NOMO-1 (cell line): ENCODE measurements at regions not wholly inside any gene's neighbourhood (a gene's known extent, or its start where the extent isn't known, plus 50 kb on each side); places are given as distances from the start of the nearest gene placed in this dataset.
"Not testable (repeated sequence)": the region's sequence is repeated elsewhere in the genome, so short reads cannot be mapped to it uniquely, and the experiment has no call there.

ENCODE experiments used
- DNase-seq, 2 experiments: peaks; one replicate each; lab custom pipeline; 2025; ENCODE audit not compliant: unreplicated experiment in 2 of 2; lab: John Stamatoyannopoulos, UW

DNA sequence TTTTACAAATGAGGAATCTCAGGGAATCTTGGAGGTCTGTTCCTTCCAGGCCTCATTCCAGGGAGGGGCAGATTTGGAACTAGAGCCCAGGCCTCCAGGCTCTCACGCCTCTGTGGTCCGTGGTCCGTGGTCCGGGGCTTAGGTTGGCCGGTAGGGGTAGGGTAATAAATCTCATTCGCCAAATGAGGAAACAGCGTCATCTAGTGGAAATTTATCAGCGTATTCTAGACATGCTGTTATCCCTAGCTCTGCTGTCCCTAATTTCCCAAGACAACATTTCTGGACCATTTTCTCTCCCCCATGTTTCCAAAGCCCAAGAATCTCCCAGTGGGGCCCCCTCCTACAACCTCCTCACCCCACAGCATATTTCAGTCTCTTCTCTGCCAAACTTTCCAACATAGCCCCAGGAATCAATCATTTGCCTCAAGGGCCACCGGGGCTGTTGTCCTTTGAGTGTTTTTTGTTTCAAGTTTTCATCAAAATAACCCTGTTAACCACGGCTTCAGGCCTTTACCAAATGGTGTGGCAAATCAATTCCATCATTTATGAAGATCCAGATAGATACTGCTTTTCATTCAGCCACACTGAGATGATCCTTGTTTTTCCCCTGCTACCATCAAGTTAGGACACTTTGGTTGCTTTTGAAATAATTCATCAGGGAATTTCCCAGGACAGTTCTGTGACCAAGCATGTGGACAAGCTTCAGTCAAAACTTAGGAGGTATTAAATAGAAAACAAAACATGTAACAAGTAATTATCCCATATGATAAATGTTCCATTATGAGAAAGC is 126.8 kb downstream of the ALDH8A1 start:
- DNase-seq = peak; percentile 52 to 63

DNA sequence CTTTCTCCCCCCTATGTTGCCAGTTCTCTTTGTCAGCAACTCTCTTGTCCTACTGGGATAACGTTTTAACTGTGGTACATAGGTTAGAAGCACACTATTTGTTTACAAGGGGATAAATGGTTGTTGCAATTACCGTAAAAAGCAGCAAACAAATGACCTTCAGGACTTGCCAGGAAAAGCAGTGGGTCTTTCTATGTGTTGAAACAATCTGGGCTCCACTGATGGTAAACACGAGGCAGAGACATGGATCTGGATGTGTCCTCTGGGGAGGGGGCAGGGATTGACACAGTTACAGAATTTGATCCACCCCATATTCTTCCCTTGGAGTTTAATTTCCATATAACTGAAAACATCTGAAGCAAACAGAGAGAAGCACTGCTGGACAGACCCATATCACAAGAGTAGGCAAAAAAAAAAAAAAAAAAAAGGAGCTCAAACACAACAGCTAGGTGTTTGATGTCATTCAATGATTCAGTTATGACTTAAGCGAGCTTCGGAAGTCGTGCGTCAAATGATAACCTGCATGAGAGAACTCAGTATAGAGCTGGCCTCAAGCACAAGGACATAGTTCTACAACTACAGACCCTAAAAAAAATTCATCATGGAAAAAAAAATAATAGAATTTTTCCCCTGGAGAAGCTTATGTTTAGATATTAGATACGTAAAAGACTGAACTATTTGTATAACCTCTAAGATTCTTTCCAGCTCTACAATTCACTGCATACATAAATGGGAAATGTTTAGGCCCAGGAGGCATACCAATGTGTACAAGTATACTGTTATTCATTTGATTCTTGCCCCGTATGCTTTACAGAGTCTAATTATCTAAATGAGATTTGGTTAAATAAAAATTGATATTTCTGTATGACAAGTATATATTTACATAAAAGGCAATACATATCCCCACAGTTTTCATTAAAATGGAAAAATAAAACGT is 127.7 kb downstream of the ALDH8A1 start:
- no peak for DNase-seq

DNA sequence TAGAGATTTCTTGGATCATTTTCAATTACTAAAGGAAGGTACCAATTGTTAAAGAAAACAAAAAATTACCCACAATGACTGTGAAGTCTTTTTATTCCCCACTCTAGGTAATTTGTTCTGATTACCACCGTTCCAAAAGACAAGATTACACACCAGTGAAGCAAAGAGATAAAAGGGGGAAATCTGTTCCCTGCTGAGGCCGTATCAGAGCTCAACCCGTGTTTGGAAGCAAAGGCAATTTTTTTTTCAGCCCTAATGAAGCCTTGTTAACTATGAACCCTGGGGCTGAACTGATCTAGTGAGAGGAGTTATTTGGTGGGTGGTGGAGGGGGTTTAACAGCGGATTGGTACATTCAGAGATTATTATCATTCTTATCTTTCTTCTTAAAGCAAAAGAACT is 128.5 kb downstream of the ALDH8A1 start:
- DNase-seq = no peak

DNA sequence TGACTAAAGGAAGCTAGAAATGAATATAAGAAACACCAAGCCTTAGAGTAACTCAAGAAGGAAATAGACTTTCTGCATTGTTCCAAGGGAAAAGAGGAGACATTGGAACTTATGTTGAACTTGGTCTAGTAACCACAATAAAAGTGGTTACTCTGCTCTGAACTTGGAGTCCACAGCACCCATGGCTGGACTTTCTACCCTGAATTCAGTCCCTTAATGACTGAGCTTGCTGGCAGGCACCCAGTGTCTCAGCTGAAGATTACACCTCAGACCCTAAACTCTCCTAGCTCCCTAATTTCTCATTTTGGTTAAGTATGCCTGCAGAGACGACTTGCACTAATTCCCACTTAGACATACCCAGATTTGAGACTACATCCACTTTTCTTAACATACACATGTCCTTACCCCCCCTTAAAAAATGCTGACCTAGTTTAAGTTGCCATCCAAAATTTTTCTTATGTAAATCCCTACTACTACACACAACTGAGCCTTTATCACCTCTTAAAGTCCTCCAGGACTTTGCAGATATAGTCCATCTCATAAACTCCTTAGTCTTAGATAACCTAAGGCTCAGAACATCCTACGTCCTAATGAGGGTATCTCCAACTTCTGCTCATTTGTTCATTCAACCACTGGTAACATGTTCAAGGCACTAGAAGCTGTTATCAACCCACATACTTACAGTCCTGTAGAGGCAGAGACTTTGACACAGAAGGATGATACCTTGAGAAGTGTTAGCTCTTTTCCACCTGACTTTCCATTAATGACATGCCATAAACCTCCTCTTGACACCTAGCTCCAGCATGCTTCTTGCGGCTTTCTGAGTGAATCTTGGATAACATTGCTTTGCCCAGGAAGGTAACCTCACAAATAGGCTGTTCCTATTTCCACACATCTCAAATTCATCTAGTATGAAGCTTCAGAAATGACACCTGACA is 129.8 kb downstream of the ALDH8A1 start:
- no peak for DNase-seq

- DNase-seq = no peak
Measured at GRCh38 chr6:134819236-134819635, 130.7 kb downstream of the ALDH8A1 start.

DNA sequence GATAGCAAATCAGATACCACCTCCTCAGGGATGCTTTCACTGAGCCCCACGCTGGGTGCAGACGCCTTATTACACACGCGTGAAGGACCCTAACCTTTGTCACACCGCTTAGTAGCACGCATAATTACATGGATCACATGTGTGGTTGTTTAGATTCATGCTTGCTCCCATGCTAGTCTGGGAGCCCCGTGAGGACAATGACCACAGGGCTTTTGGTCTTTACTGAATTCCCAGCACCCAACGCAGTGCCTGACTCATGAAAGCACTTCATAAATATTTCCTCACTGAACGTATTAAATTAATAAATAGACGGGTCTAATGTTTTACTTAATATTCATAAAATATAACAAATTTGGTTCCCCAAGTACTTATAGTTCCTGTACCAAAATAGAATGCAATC is 132.5 kb downstream of the ALDH8A1 start:
- no peak for DNase-seq

- no peak for DNase-seq
Measured at GRCh38 chr6:134816780-134817179, 133.1 kb downstream of the ALDH8A1 start.

DNA sequence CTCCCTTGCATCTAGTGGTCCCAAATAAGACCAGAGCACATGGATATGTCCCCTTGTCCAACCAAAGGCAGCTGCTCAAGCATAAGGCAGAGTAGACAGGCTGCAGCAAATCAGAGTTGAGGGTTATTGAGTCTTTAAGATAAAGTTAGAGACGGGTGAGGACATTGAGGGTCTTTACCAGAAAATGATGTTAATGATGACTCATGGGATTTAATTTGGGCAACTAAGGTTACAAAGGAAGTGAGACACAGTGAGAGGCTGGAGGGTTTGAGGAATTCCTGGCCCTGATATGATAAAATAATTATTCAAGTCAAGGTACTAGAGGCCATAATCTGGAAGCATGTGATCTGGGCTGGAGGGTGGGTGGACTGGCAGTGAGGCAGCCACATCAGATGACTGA is 133.6 kb downstream of the ALDH8A1 start:
- no peak for DNase-seq

DNA sequence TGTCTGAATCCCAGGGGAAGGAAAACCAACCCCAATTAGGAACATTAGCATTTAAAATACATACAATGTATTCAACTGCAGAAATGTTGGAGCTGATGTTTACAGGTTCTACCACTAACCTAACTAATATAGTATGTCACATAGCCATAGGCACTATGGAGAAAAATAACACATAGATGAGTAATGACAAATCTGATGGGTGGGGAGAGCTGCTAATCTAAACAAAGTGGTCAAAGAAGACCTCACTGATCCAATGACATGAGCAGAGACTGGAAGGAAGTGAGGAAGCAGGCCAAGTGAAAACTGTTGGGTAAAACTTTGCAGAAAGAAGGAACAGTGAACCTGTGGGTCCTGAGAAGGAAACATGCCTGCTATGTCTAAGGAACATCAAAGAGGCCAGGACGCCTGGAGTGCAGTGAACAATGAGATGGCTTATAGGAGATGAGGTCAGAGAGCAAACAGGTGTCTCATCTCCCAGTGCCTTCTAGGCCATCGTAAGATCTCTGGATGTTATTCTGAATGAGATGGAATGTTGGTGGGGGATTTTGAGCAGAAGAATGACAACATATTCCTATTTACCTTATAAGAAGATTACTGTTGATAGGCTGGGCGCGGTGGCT is 135.7 kb downstream of the ALDH8A1 start:
- DNase-seq = no peak

- no peak for DNase-seq
Measured at GRCh38 chr6:134813146-134813545, 136.8 kb downstream of the ALDH8A1 start.

GRCh38 chr6:134810402-134810801 is 139.5 kb downstream of the ALDH8A1 start:
- DNase-seq = no peak

GRCh38 chr6:134809130-134809529 is 140.8 kb downstream of the ALDH8A1 start:
- DNase-seq = no peak

DNA sequence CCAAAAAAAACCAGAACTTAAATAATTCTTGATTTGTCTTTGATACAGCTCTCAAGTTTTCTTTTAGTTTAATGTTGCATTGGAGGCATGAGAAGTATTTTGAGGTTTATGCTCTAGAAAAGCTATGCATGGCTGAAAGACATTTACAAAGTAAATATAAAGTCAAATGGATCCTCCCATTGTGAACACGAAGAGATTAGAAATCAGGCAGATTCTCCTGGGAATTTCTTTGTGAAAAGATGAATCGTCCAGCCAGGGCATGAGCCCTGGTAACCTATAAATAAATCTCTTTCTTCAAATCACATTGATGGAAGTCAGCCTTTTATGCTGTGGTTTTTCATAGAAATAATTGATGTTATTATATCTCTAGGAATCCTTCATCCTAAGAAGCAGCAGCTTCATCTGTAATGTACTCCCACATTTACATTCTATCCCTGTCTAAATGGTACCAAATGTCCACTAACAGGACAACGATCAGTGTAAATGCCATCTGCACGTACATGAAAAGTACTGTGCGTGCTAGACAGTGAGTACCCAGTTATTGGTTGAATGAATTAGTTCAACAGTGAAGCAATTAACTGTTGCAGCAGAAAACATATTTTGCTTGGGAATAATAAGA is 143.6 kb downstream of the ALDH8A1 start:
- DNase-seq = no peak

GRCh38 chr6:134805168-134805567 is 144.7 kb downstream of the ALDH8A1 start:
- DNase-seq = no peak

DNA sequence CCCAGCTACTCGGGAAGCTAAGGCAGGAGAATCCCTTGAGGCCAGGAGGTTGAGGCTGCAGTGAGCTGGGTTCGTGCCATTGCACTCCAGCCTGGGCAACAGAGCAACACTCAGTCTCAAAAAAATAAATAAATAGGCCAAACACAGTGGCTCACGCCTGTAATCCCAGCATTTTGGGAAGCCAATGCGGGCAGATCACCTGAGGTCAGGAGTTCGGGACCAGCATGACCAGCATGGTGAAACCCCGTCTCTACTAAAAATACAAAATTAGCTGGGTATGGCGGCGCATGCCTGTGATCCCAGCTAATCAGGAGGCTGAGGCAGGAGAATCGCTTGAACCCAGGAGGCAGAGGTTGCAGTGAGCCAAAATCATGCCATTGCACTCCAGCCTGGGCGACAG is 145.6 kb downstream of the ALDH8A1 start:
- not testable (repeated sequence) for DNase-seq

DNA sequence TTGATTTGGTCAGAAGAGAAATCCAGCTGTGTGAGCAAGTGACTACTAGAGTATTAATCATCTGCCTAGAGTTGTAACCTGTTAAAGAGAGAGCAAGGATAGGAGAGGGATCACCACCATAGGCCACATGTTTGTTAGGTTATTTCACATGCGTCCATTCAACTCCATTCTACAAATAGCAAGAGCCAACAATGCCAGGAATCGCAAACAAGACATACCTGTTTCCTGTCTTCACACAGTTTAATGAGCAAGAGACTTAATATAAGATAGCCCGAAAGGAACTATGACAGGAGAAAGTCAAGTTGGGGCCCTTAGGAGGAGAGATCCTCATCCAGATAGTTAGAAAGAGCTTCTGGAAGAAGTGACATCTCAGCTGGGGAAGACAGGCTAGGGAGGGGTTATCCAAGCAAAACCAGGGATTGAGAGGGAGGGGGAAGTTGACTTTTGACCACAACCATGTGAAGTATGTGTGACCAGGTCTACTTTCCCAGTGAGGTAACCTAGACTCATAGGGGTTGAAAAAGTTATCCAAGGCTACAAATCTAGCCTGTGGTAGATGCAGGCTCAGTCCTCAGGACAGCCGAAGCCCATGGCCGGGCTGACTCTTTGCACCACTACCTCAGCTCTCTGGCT is 147.4 kb downstream of the ALDH8A1 start:
- DNase-seq = no peak

DNA sequence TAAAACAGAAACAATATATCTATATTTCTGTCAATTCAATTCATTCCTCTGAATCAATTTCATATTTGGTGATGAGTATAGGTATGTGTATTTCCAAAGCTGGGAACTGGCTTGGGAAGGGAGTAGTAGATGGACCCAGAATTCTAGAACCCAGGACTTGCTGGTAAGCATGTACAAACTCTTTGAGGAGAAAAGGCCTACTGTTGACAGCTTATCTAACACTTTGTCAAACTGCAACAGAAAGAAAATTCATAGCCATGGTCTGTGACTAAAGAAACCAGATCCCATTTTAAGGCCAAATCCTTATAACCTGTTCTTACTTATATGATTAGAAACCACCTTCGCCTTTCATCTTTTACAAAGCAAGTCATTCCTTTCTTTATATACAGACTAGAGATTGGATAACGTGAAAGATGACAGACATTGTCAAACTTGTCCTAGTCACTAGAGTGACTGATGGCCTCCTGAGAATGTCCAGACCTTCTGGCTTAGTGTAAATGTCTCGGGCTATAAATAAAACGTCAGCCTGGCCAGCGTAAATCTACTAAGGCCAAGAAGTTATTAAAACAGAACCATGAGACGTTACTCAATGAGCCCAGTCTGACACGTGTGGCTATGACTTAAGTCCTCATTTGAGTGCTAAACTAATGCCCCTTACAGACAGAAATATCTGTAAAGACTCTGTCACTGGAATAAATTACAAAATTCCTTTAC is 152.3 kb downstream of the ALDH8A1 start:
- DNase-seq = no peak

- DNase-seq = no peak
Measured at GRCh38 chr6:134795691-134796090, 154.2 kb downstream of the ALDH8A1 start.

DNA sequence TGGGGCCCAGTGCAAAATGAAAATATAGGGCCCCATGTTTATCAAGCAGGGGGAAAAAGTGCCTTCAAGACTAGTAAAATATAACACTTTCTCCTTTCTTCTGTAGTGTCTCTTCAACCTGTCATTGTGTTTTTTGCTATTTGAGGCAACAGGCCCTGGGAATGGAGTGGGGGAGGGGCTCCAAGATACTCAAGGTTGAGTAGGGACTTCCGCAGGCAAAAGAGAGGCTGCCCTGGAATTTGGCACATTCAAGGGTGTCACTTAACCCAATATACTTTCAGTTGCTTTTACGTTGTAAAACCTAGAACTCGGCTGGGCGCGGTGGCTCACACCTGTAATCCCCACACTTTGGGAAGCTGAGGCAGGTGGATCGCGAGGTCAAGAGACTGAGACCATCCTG is 154.9 kb downstream of the ALDH8A1 start:
- no peak for DNase-seq
